SK-N-SH (cell line): ENCODE measurements at regions not wholly inside any gene's neighbourhood (a gene's known extent, or its start where the extent isn't known, plus 50 kb on each side); places are given as distances from the start of the nearest gene placed in this dataset.

ENCODE experiments used
- CTCF ChIA-PET: fragments of 300-600, 350-600 bp; formaldehyde crosslinking; extraction: SDS; loops from one replicate; lab custom pipeline; 2021; lab: Yijun Ruan, JAX
- POLR2A ChIA-PET: fragments of 350-600 bp; sonication (Branson Sonifier 250); formaldehyde crosslinking; extraction: SDS; loops from one replicate; lab custom pipeline; 2020; ENCODE audit warnings: antibody characterized with exemption, inconsistent platforms; lab: Yijun Ruan, JAX
- DNase-seq: peaks from one replicate; pipeline ENCODE4 v3.0.0; 2012
- H2AFZ ChIP-seq: fragments of 200-600 bp; sonication (generic); 2 replicates; pipeline ENCODE4 v1.8.1; 2016; ENCODE audit warnings: antibody characterized with exemption, mild to moderate bottlenecking, low read depth
- H3F3A ChIP-seq: fragments of 200-600 bp; sonication (generic); replicated peaks from 2 replicates; pipeline ENCODE3; 2016; ENCODE audit warnings: antibody characterized with exemption, mild to moderate bottlenecking; ENCODE audit not compliant: insufficient read depth
- H3K27ac ChIP-seq, 2 experiments: fragments of 200-500 bp in 1 of 2; fragments of 200-600 bp in 1 of 2; sonication (Bioruptor generic) in 1 of 2; sonication (generic), shearing (Covaris generic) in 1 of 2; 2 replicates each; pipeline versions ENCODE4 v1.5.1 to v1.6.1; 2014 to 2016; ENCODE audit warnings: low read depth in 2 of 2, inconsistent platforms in 1 of 2, low read length in 1 of 2, mild to moderate bottlenecking in 1 of 2, mixed read lengths in 1 of 2
- H3K27me3 ChIP-seq: fragments of 200-600 bp; sonication (generic), shearing (Covaris generic); 2 replicates; pipeline ENCODE4 v1.6.1; 2016; ENCODE audit warnings: mixed run types; ENCODE audit not compliant: insufficient read depth
- H3K36me3 ChIP-seq, 2 experiments: fragments of 200-500 bp in 1 of 2; fragments of 200-600 bp in 1 of 2; sonication (Bioruptor generic) in 1 of 2; sonication (generic) in 1 of 2; replicated peaks in 1 of 2; 2 replicates each; pipeline versions ENCODE3 to v1.5.1; 2014 to 2016; ENCODE audit warnings: low read length in 1 of 2, mild to moderate bottlenecking in 1 of 2; ENCODE audit not compliant: insufficient read depth in 2 of 2, control insufficient read depth in 1 of 2
- H3K4me1 ChIP-seq, 2 experiments: fragments of 200-500 bp in 1 of 2; fragments of 200-600 bp in 1 of 2; sonication (Bioruptor generic) in 1 of 2; sonication (generic), shearing (Covaris generic) in 1 of 2; 2 replicates each; pipeline versions ENCODE4 v1.5.1 to v1.6.1; 2014 to 2016; ENCODE audit warnings: low read depth in 1 of 2, low read length in 1 of 2, mixed run types in 1 of 2; ENCODE audit not compliant: insufficient read depth in 2 of 2, control insufficient read depth in 1 of 2
- H3K4me2 ChIP-seq: fragments of 200-600 bp; sonication (generic), shearing (Covaris generic); 2 replicates; pipeline ENCODE4 v1.6.1; 2017; ENCODE audit warnings: mixed run types
- H3K4me3 ChIP-seq, 2 experiments: fragments of 200-500 bp in 1 of 2; fragments of 200-600 bp in 1 of 2; sonication (Bioruptor generic) in 1 of 2; sonication (generic), shearing (Covaris generic) in 1 of 2; 2 replicates each; pipeline versions ENCODE4 v1.5.1 to v1.8.1; 2014 to 2016; ENCODE audit warnings: low read depth in 2 of 2, inconsistent platforms in 1 of 2, low read length in 1 of 2, mild to moderate bottlenecking in 1 of 2, mixed read lengths in 1 of 2, moderate library complexity in 1 of 2
- H3K79me2 ChIP-seq: fragments of 200-600 bp; sonication (generic); 2 replicates; pipeline ENCODE4 v1.8.1; 2017; ENCODE audit warnings: mild to moderate bottlenecking; ENCODE audit not compliant: insufficient read depth
- H3K9ac ChIP-seq: fragments of 200-600 bp; sonication (generic); 2 replicates; pipeline ENCODE4 v1.6.1; 2017; ENCODE audit warnings: mixed run types
- H3K9me2 ChIP-seq: fragments of 200-600 bp; sonication (generic); 2 replicates; pipeline ENCODE4 v1.6.1; 2017; ENCODE audit warnings: mixed run types
- H3K9me3 ChIP-seq: fragments of 200-600 bp; sonication (generic); 2 replicates; pipeline ENCODE4 v1.6.1; 2017; ENCODE audit warnings: mixed run types, mild to moderate bottlenecking, moderate library complexity
- H4K20me1 ChIP-seq: fragments of 200-600 bp; sonication (generic); 2 replicates; pipeline ENCODE4 v1.6.1; 2017; ENCODE audit warnings: mild to moderate bottlenecking, mixed run types; ENCODE audit not compliant: insufficient read depth
- CHD2 ChIP-seq: fragments of 150-350 bp; IDR thresholded peaks from 2 replicates; pipeline ENCODE4 v1.6.1; 2018; ENCODE audit warnings: low read length; ENCODE audit not compliant: partially characterized antibody
- EP300 ChIP-seq, 2 experiments: IDR thresholded peaks; 2 replicates each; pipeline versions ENCODE4 v1.4.0 to v1.6.1; 2012; ENCODE audit warnings: borderline replicate concordance in 1 of 2, low read depth in 1 of 2, low read length in 1 of 2
- EZH2phosphoT487 ChIP-seq: fragments of 200-600 bp; sonication (generic); IDR thresholded peaks from 2 replicates; pipeline ENCODE4 v1.6.1; 2017; ENCODE audit warnings: low read depth, mixed run types, mild to moderate bottlenecking, antibody characterized with exemption, moderate library complexity, borderline replicate concordance
- FOSL2 ChIP-seq: IDR thresholded peaks from 2 replicates; pipeline ENCODE4 v1.4.0; 2012; ENCODE audit warnings: low read depth, mild to moderate bottlenecking, moderate library complexity, borderline replicate concordance
- FOXJ3 ChIP-seq: sonication (generic); formaldehyde crosslinking; IDR thresholded peaks from 2 replicates; pipeline ENCODE4 v1.5.1; 2020; ENCODE audit warnings: mild to moderate bottlenecking, missing genetic modification reagents
- GABPA ChIP-seq: IDR thresholded peaks from 2 replicates; pipeline ENCODE4 v1.4.0; 2012; ENCODE audit warnings: low read depth, mild to moderate bottlenecking
- NFIC ChIP-seq: IDR thresholded peaks from 2 replicates; pipeline ENCODE4 v1.4.0; 2012; ENCODE audit warnings: borderline replicate concordance
- NRF1 ChIP-seq: IDR thresholded peaks from 2 replicates; pipeline ENCODE4 v1.6.1; 2012; ENCODE audit warnings: low read depth, mild to moderate bottlenecking, low read length
- POLR2AphosphoS5 ChIP-seq: IDR thresholded peaks from 2 replicates; pipeline ENCODE4 v1.6.1; 2012; ENCODE audit warnings: low read depth, low read length
- RCOR1 ChIP-seq: fragments of 150-350 bp; IDR thresholded peaks from 2 replicates; pipeline ENCODE4 v1.6.1; 2017; ENCODE audit warnings: antibody characterized with exemption, low read length
- TAF1 ChIP-seq: IDR thresholded peaks from 2 replicates; pipeline ENCODE4 v1.6.1; 2012; ENCODE audit warnings: low read depth, mild to moderate bottlenecking, low read length, moderate library complexity, borderline replicate concordance
- TCF12 ChIP-seq: IDR thresholded peaks from 2 replicates; pipeline ENCODE4 v1.4.0; 2012
- TEAD4 ChIP-seq: IDR thresholded peaks from 2 replicates; pipeline ENCODE4 v1.4.0; 2012; ENCODE audit warnings: mild to moderate bottlenecking, borderline replicate concordance; ENCODE audit not compliant: insufficient read depth
- WGBS: methylation state at CpG from one replicate; pipeline ENCODE4 v1.1.6; 2017; ENCODE audit warnings: low lambda C conversion rate; 5-methylcytosine and 5-hydroxymethylcytosine counted together
- TF ChIP-seq, protein P1 (sequence below): IDR thresholded peaks from 2 replicates; pipeline ENCODE4 v1.4.0; 2012; ENCODE audit warnings: low read depth, borderline replicate concordance
- TF ChIP-seq, protein P2 (sequence below): IDR thresholded peaks from 2 replicates; pipeline ENCODE4 v1.6.1; 2012; ENCODE audit warnings: mild to moderate bottlenecking, low read depth, low read length, moderate library complexity
- TF ChIP-seq, protein P3 (sequence below): IDR thresholded peaks from 2 replicates; pipeline ENCODE4 v1.4.0; 2012; ENCODE audit warnings: low read depth
- TF ChIP-seq, protein P4 (sequence below): fragments of 150-350 bp; IDR thresholded peaks from 2 replicates; pipeline ENCODE4 v1.6.1; 2017; ENCODE audit warnings: antibody characterized with exemption, low read length, low read depth, borderline replicate concordance

DNA sequence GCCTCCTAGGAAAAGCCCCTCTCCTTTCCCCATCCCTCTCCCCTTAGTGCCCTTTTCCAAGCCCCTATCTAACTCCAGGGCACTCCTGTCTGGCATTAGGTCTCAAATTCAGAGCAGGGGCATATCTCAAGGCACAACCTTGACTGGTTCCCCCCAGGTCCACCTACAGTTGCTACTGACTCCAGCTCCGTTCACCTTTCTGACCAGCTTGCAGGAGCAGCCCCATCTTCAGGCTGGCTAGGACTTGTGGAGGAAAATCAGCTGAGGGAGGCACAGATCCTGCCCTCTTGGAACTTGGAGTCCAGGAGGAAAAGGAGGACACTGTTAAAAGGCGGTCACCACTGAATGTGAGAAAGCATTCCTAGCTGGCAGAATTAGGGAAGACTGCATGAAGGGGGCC, 152.4 kb downstream of the ZFP36L2 start:
- H3K79me2 ChIP-seq: no peaks in the 10 kb centered on the region
- H2AFZ ChIP-seq: no peak overlapping the region
- H3K27ac ChIP-seq: peak overlapping the region; percentile 95 to 99
- H3K36me3 ChIP-seq: no peaks in the 10 kb centered on the region
- H3K9ac ChIP-seq: peak overlapping the region; percentile 67; the same call in 1 of the 2 replicates
- peaks cover 49 to 68% of the 10 kb centered on the region in 2 experiments for H3K4me1 ChIP-seq
- peak overlapping the region; percentile 38 for H3K4me2 ChIP-seq
- H3K9me2 ChIP-seq: no peaks in the 10 kb centered on the region
- TF ChIP-seq TEAD4: no peak
- TF ChIP-seq, protein P1, sequence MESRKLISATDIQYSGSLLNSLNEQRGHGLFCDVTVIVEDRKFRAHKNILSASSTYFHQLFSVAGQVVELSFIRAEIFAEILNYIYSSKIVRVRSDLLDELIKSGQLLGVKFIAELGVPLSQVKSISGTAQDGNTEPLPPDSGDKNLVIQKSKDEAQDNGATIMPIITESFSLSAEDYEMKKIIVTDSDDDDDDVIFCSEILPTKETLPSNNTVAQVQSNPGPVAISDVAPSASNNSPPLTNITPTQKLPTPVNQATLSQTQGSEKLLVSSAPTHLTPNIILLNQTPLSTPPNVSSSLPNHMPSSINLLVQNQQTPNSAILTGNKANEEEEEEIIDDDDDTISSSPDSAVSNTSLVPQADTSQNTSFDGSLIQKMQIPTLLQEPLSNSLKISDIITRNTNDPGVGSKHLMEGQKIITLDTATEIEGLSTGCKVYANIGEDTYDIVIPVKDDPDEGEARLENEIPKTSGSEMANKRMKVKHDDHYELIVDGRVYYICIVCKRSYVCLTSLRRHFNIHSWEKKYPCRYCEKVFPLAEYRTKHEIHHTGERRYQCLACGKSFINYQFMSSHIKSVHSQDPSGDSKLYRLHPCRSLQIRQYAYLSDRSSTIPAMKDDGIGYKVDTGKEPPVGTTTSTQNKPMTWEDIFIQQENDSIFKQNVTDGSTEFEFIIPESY: no peak
- TF ChIP-seq EZH2phosphoT487: no peak
- TF ChIP-seq, protein P2, sequence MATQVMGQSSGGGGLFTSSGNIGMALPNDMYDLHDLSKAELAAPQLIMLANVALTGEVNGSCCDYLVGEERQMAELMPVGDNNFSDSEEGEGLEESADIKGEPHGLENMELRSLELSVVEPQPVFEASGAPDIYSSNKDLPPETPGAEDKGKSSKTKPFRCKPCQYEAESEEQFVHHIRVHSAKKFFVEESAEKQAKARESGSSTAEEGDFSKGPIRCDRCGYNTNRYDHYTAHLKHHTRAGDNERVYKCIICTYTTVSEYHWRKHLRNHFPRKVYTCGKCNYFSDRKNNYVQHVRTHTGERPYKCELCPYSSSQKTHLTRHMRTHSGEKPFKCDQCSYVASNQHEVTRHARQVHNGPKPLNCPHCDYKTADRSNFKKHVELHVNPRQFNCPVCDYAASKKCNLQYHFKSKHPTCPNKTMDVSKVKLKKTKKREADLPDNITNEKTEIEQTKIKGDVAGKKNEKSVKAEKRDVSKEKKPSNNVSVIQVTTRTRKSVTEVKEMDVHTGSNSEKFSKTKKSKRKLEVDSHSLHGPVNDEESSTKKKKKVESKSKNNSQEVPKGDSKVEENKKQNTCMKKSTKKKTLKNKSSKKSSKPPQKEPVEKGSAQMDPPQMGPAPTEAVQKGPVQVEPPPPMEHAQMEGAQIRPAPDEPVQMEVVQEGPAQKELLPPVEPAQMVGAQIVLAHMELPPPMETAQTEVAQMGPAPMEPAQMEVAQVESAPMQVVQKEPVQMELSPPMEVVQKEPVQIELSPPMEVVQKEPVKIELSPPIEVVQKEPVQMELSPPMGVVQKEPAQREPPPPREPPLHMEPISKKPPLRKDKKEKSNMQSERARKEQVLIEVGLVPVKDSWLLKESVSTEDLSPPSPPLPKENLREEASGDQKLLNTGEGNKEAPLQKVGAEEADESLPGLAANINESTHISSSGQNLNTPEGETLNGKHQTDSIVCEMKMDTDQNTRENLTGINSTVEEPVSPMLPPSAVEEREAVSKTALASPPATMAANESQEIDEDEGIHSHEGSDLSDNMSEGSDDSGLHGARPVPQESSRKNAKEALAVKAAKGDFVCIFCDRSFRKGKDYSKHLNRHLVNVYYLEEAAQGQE: no peak
- TF ChIP-seq, protein P3, sequence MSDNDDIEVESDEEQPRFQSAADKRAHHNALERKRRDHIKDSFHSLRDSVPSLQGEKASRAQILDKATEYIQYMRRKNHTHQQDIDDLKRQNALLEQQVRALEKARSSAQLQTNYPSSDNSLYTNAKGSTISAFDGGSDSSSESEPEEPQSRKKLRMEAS: no peak
- no peak for TF ChIP-seq CHD2
- TF ChIP-seq FOXJ3 (CRISPR knock-in tag): no peak
- TF ChIP-seq TCF12: no peak
- no peak for TF ChIP-seq GABPA
- no peak for TF ChIP-seq EP300 (IDR thresholded peaks at IDR 0.05; ENCODE audit: borderline replicate concordance in 1 of 2, low read depth in 1 of 2, low read length in 1 of 2)
- no peaks in the 10 kb centered on the region for H4K20me1 ChIP-seq
- H3K9me3 ChIP-seq: no peaks in the 10 kb centered on the region
- POLR2A ChIA-PET: no interaction called here
- WGBS: 100% methylated on average over 2 of the region's 2 CpGs
- DNase-seq: no peak
- no peaks in the 10 kb centered on the region for H3K27me3 ChIP-seq
- no peak overlapping the region for H3K4me3 ChIP-seq
- peaks cover 23% of the 10 kb centered on the region for H3F3A ChIP-seq
- CTCF ChIA-PET: interaction anchor here (0.7 to 1.4 kb wide), 2 partner anchors 9 to 50 kb away, joined by 3 to 4 read pairs; no protein-coding TSS in a partner anchor

DNA sequence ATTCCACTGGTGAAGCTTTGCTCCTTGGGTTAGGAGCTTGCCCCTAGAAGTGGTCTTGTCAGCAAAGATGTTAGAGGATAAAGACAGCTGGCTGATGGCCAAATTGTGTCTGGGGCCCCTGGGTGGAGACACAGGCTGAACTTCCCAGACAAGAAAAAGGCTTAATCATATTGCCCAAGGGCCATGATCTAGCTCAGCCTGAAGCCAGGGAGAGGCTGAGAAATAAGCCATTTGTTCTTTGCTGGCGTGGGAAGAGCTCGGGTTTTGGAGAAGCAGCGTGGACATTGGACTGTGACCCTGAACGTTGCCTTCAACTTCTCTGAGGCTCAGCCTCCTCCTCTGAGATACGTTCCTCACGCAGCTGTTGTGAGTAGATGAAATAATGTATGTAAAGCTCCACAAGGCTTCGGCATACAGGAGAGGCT, 153.0 kb downstream of the ZFP36L2 start:
- peaks cover 23% of the 10 kb centered on the region for H3F3A ChIP-seq
- DNase-seq: no peak
- H3K4me1 ChIP-seq: peaks cover 49 to 67% of the 10 kb centered on the region in 2 experiments
- peak overlapping the region; percentile 7; the same call in 1 of the 2 replicates for H2AFZ ChIP-seq
- 87% methylated on average over 7 of the region's 7 CpGs for WGBS
- no peaks in the 10 kb centered on the region for H3K79me2 ChIP-seq
- no peak for TF ChIP-seq TAF1
- TF ChIP-seq POLR2AphosphoS5: no peak
- TF ChIP-seq, protein P3: no peak
- no peak for TF ChIP-seq NFIC
- no peak for TF ChIP-seq NRF1
- no peak for TF ChIP-seq RCOR1
- TF ChIP-seq, protein P4, sequence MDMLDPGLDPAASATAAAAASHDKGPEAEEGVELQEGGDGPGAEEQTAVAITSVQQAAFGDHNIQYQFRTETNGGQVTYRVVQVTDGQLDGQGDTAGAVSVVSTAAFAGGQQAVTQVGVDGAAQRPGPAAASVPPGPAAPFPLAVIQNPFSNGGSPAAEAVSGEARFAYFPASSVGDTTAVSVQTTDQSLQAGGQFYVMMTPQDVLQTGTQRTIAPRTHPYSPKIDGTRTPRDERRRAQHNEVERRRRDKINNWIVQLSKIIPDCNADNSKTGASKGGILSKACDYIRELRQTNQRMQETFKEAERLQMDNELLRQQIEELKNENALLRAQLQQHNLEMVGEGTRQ: no peak
- TF ChIP-seq FOSL2: no peak
- H3K4me3 ChIP-seq: no peak overlapping the region
- no peaks in the 10 kb centered on the region for H3K27me3 ChIP-seq
- no peaks in the 10 kb centered on the region for H3K9me3 ChIP-seq
- no peak overlapping the region for H3K9ac ChIP-seq
- no peaks in the 10 kb centered on the region for H3K36me3 ChIP-seq
- H3K27ac ChIP-seq: peak overlapping the region in 1 of 2 experiments; percentile 99; a peak in 3 of 4 replicates
- no peak overlapping the region for H3K4me2 ChIP-seq
- ChIA-PET POLR2A (no interaction called here), CTCF (interaction anchor here (1.4 kb wide), 1 partner anchor 49 kb away, joined by 4 read pairs; no protein-coding TSS in a partner anchor)
- no peaks in the 10 kb centered on the region for H3K9me2 ChIP-seq
- no peaks in the 10 kb centered on the region for H4K20me1 ChIP-seq
